ENCODE measurements at regions not wholly inside any gene's neighbourhood (a gene's known extent, or its start where the extent isn't known, plus 50 kb on each side); places are given as distances from the start of the nearest gene placed in this dataset.

DNA sequence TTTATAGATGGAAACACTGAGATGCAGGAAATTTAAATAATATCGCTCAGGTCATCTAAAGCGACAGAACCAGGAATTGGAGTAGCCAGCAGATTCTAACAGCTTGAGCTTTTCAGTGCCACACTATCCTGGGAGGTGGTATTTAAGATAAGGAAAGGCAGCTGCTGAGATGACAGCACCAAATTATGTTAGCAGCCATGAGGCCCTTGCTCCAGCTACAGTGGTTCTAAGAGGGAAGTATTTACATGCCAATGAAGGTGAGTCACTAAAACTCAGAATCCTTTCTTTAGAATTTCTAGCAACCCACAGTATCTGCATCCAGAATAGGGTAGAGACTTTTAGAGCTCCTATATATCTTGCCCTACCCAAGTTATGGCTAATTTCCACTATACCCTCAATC, 127.0 kb upstream of the VLDLR start:
- TF ChIP-seq, protein P1, sequence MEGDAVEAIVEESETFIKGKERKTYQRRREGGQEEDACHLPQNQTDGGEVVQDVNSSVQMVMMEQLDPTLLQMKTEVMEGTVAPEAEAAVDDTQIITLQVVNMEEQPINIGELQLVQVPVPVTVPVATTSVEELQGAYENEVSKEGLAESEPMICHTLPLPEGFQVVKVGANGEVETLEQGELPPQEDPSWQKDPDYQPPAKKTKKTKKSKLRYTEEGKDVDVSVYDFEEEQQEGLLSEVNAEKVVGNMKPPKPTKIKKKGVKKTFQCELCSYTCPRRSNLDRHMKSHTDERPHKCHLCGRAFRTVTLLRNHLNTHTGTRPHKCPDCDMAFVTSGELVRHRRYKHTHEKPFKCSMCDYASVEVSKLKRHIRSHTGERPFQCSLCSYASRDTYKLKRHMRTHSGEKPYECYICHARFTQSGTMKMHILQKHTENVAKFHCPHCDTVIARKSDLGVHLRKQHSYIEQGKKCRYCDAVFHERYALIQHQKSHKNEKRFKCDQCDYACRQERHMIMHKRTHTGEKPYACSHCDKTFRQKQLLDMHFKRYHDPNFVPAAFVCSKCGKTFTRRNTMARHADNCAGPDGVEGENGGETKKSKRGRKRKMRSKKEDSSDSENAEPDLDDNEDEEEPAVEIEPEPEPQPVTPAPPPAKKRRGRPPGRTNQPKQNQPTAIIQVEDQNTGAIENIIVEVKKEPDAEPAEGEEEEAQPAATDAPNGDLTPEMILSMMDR (IDR thresholded peaks at IDR 0.05): no peak
- no peak for TF ChIP-seq POLR2A (IDR thresholded peaks at IDR 0.05)

Data from body of pancreas (tissue), 4 donors.